ENCODE measurements at regions not wholly inside any gene's neighbourhood (a gene's known extent, or its start where the extent isn't known, plus 50 kb on each side); places are given as distances from the start of the nearest gene placed in this dataset.

GRCh38 chr11:133699071-133699470 is 146.2 kb downstream of the SPATA19 start:
- no peak for TF ChIP-seq CTCF (IDR thresholded peaks at IDR 0.05)
- intact Hi-C loops (cut with DNase I, micrococcal nuclease): no loop called here
- ATAC-seq (ENCODE audit: poor library complexity) (no peak), DNase-seq (no peak)
- Mint-ChIP-seq H3K27ac (no peak overlapping the region), H3K4me1 (ENCODE audit: low read depth) (no peaks in the 10 kb centered on the region), H3K4me3 (no peak overlapping the region), H3K27me3 (peaks cover 8% of the 10 kb centered on the region), H3K36me3 (ENCODE audit: low read depth) (no peaks in the 10 kb centered on the region), H3K9me3 (no peaks in the 10 kb centered on the region)
- POLR2A ChIA-PET: no interaction called here
- H3K4me3 ChIP-seq (ENCODE audit: low read length): no peak overlapping the region
- no peaks in the 10 kb centered on the region for H3K36me3 ChIP-seq (ENCODE audit: insufficient read depth, low read length)
- no peak overlapping the region for H3K27ac ChIP-seq (ENCODE audit: low read depth in 1 of 2, low read length in 2 of 2)
- CTCF ChIA-PET: no interaction called here
- no peaks in the 10 kb centered on the region for H3K4me1 ChIP-seq (ENCODE audit: insufficient read depth, low read length)
- peaks cover 0 to 7% of the 10 kb centered on the region in 2 experiments for H3K9me3 ChIP-seq (ENCODE audit: control insufficient read depth in 1 of 2, insufficient read depth in 1 of 2, low read length in 2 of 2)
- no peaks in the 10 kb centered on the region for H3K27me3 ChIP-seq (ENCODE audit: control insufficient read depth in 1 of 2, insufficient read depth in 2 of 2, low read length in 2 of 2)

GRCh38 chr11:133698654-133699053 is 146.7 kb downstream of the SPATA19 start:
- TF ChIP-seq CTCF (IDR thresholded peaks at IDR 0.05): no peak
- DNase-seq (no peak), ATAC-seq (ENCODE audit: poor library complexity) (no peak)
- ChIA-PET POLR2A (no interaction called here), CTCF (no interaction called here)
- no peak overlapping the region for H3K27ac ChIP-seq (ENCODE audit: low read depth in 1 of 2, low read length in 2 of 2)
- H3K9me3 ChIP-seq (ENCODE audit: control insufficient read depth in 1 of 2, insufficient read depth in 1 of 2, low read length in 2 of 2): peaks cover 0 to 7% of the 10 kb centered on the region in 2 experiments
- H3K4me3 ChIP-seq (ENCODE audit: low read length): no peak overlapping the region
- Mint-ChIP-seq H3K4me3 (no peak overlapping the region), H3K27ac (no peak overlapping the region), H3K27me3 (peaks cover 4% of the 10 kb centered on the region), H3K4me1 (ENCODE audit: low read depth) (no peaks in the 10 kb centered on the region), H3K9me3 (no peaks in the 10 kb centered on the region), H3K36me3 (ENCODE audit: low read depth) (no peaks in the 10 kb centered on the region)
- H3K27me3 ChIP-seq (ENCODE audit: control insufficient read depth in 1 of 2, insufficient read depth in 2 of 2, low read length in 2 of 2): no peaks in the 10 kb centered on the region
- no peaks in the 10 kb centered on the region for H3K36me3 ChIP-seq (ENCODE audit: insufficient read depth, low read length)
- intact Hi-C loops (cut with DNase I, micrococcal nuclease): no loop called here
- H3K4me1 ChIP-seq (ENCODE audit: insufficient read depth, low read length): no peaks in the 10 kb centered on the region

- intact Hi-C loops (cut with DNase I, micrococcal nuclease): no loop called here
These were observed 147.6 kb downstream of the SPATA19 start for GRCh38 chr11:133697603-133698180.

More at GRCh38 chr11:133697603-133698180, 147.6 kb downstream of the SPATA19 start:
- H3K4me3 ChIP-seq (ENCODE audit: low read length): no peak overlapping the region
- Mint-ChIP-seq H3K27ac (no peak overlapping the region), H3K36me3 (ENCODE audit: low read depth) (no peaks in the 10 kb centered on the region), H3K9me3 (no peaks in the 10 kb centered on the region), H3K27me3 (peaks cover 4% of the 10 kb centered on the region), H3K4me3 (no peak overlapping the region), H3K4me1 (ENCODE audit: low read depth) (no peaks in the 10 kb centered on the region)
- H3K27me3 ChIP-seq (ENCODE audit: control insufficient read depth in 1 of 2, insufficient read depth in 2 of 2, low read length in 2 of 2): no peaks in the 10 kb centered on the region
- peaks cover 0 to 7% of the 10 kb centered on the region in 2 experiments for H3K9me3 ChIP-seq (ENCODE audit: control insufficient read depth in 1 of 2, insufficient read depth in 1 of 2, low read length in 2 of 2)
- no peak overlapping the region for H3K27ac ChIP-seq (ENCODE audit: low read depth in 1 of 2, low read length in 2 of 2)
- H3K36me3 ChIP-seq (ENCODE audit: insufficient read depth, low read length): no peaks in the 10 kb centered on the region
- ChIA-PET CTCF (no interaction called here), POLR2A (no interaction called here)
- TF ChIP-seq CTCF (IDR thresholded peaks at IDR 0.05): no peak
- H3K4me1 ChIP-seq (ENCODE audit: insufficient read depth, low read length): no peaks in the 10 kb centered on the region
- DNase-seq (no peak), ATAC-seq (ENCODE audit: poor library complexity) (no peak)
